Skin epidermis (tissue), 12 donors: ENCODE measurements at regions not wholly inside any gene's neighbourhood (a gene's known extent, or its start where the extent isn't known, plus 50 kb on each side); places are given as distances from the start of the nearest gene placed in this dataset.

Experiments
- H3K27ac ChIP-seq, 21 experiments: fragments of 200-600 bp; sonication (generic) in 11 of 21; one replicate each; pipeline ENCODE4 v1.5.0; 2020; ENCODE audit warnings: mild to moderate bottlenecking in 3 of 21, inconsistent platforms in 2 of 21, moderate library complexity in 2 of 21
- H3K4me3 ChIP-seq, 7 experiments: fragments of 200-600 bp; sonication (generic) in 2 of 7; one replicate each; pipeline ENCODE4 v1.5.0; 2020; ENCODE audit warnings: inconsistent platforms in 2 of 7, mild to moderate bottlenecking in 2 of 7, moderate library complexity in 1 of 7

DNA sequence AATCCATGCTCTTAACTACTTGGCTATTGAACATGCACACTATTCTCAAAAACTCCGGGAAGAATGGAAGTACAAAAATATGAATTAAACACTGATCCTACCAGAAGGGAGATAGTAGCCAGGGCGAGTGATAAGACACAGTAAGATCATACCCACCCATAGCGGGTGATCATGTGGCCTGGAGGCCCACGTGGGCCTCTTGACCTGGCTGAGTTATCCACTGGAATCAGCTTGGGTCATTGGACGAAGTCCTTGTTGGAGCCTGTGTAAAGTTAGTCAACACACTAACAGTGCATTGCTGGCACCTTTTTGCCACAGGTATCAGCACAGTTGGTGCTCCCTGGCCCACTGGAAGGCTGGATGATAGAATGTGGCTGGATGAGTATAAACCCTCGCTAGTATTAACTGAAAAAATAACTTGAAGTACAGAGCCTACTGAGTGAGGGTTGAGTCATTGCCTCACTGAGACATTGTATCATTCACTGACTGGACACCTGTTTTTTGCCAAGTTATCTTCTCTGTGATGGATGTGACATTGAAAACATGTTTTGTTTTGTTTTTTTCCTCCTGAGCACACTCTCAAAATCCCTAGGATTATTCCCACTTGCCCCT, 149.2 kb upstream of the FUT8 start:
- Histone ChIP-seq H3K4me3 (no peak overlapping the region), H3K27ac (no peak overlapping the region)

DNA sequence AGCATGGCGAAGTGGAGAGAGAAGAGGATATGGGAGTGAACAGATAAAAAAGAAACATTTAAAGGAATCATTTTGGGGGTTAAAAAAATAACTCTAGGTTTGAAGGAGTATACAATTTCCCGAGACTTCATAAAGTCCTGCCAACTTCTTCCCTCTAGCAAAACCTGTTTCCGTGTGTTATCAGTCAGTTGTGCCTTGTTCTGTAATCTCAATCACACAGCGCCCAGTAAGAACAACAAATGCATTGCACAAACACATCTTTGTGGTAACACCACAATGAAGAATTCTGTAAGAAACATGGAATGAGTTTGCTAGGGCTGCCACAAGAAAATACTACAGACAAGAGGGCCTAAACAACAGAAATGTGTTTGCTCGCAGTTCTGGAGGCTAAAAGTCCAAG, 144.7 kb upstream of the FUT8 start:
- Histone ChIP-seq H3K4me3 (no peak overlapping the region), H3K27ac (no peak overlapping the region)

DNA sequence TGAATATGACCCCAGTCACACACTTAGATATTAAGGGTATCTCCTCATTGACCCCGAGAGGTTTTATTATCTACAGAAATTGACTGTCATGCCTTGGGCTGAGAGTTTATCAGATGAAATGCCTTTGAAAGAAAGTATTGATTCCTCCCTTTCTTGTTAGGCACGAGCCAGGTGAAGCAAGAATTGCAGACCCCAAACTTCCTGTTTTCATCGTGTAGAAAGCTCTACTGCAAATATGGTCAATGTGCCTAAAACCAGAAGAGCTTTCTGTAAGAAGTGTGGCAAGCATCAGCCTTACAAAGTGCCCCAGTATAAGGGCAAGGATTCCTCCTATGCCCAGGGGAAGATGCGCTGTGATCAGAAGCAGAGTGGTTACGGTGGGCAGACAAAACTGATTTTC, 143.9 kb upstream of the FUT8 start:
- Histone ChIP-seq H3K4me3 (no peak overlapping the region), H3K27ac (no peak overlapping the region)

DNA sequence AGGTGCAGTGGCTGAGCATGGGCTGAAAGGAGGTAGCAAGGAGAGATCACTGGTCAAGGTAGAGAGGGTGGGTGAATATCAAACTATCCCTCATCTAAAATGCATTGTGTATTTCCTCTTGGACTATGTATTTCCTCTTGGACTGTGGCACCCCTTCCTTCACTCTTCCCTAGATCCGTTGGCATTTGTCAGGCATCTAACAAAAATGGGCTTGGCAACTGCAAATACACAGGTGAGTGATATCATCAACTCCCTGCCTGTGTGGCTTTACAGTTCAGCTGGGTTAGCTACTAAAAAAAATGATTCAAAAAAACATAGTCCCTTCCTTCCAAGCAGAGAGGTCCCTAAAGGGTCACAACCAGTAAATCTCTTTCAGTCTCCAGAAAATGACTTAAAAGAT, 142.8 kb upstream of the FUT8 start:
- no peak overlapping the region for H3K4me3 ChIP-seq
- no peak overlapping the region for H3K27ac ChIP-seq

DNA sequence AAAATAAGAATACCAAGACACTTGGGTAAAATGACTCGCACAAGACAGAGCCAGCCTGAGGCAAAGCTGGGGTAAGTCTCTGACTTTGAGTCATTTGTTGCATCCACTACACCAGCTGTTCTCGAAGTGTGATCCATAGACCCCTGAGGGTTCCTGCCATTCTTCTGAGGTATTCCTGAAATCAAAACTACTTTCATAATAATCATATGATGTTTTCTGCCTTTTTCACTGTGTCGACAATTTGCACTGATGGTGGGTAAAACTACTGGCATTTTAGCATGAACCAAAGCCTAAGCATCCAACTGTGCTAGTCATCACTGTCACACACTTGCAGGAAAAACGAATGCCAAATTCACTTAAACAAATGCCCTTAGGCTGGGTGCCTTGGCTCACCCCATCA, 135.5 kb upstream of the FUT8 start:
- Histone ChIP-seq H3K27ac (no peak overlapping the region), H3K4me3 (no peak overlapping the region)

DNA sequence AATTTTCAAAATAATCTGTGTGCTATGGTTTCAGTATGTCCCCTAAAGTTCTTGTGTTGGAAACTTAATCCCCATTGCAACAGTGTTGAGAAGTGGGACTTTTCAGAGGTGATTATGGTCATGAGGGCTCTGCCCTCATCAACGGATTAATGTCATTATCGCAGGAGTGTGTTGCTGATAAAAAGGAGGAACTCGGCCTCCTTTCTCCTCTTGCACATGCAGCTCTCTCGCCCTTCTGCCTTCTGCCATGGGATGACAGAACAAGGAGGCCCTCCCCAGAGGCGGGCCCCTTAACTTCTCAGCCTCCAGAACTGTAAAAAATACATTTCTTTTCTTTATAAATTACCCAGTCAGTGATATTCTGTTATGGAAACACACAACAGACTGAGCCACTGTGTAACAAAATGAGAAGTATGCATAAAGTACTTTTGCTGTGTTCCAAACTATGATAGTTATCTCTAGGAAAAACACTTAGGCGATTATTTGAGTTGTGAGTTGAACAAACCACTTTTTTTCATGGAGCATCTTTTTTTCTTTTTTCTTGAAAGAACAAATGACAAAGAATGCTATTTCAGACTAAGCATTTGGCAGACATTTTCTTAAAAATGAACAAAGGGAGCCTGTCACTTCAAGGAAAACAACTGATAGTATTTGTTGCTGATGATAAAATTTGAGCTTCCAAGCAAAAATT, 134.8 kb upstream of the FUT8 start:
- H3K27ac ChIP-seq: no peak overlapping the region
- no peak overlapping the region for H3K4me3 ChIP-seq

DNA sequence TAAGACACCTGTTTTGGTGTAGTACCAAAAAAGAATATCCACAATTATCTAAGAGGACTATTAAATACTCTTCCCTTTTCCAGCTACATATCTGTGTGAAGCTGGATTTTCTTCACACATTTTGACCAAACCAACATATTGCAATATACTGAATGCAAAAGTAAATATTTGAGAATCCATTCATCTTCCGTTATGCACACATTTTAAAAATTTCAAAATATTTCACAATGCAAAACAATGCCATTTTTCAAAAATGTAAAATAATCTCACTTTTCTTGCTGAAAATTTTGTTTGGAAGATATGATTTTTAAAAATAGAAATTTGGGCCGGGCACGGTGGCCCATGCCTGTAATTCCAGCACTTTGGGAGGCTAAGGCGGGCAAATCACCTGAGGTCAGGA, 133.9 kb upstream of the FUT8 start:
- no peak overlapping the region for H3K4me3 ChIP-seq
- no peak overlapping the region for H3K27ac ChIP-seq

DNA sequence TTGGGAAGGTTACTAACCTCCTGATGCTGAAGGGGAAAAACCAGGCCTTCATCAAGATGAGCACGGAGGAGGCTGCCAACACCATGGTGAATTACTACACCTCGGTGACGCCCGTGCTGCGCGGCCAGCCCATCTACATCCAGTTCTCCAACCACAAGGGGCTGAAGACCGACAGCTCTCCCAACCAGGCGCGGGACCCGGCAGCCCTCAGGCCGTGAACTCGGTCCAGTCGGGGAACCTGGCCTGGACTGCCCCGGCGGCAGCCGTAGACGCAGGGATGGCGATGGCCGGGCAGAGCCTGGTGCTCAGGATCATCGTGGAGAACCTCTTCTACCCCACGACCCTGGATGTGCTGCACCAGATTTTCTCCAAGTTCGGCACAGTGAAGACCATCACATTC, 133.0 kb upstream of the FUT8 start:
- Histone ChIP-seq H3K27ac (no peak overlapping the region), H3K4me3 (no peak overlapping the region)

DNA sequence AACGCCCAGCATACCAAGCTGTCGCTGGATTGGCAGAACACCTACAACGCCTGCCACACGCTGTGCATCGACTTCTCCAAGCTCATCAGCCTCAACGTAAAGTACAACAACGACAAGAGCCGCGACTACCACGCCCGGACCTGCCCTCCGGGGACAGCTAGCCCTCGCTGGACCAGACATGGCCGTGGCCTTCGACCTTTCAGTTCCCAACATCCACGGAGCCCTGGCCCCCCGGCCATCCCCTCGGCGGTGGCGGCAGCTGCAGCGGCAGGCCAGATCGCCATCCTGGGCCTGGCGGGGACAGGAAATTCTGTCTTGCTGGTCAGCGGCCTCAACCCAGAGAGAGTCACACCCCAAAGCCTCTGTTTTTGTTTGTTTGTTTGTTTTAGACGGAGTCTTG, 132.6 kb upstream of the FUT8 start:
- no peak overlapping the region for H3K4me3 ChIP-seq
- no peak overlapping the region for H3K27ac ChIP-seq

DNA sequence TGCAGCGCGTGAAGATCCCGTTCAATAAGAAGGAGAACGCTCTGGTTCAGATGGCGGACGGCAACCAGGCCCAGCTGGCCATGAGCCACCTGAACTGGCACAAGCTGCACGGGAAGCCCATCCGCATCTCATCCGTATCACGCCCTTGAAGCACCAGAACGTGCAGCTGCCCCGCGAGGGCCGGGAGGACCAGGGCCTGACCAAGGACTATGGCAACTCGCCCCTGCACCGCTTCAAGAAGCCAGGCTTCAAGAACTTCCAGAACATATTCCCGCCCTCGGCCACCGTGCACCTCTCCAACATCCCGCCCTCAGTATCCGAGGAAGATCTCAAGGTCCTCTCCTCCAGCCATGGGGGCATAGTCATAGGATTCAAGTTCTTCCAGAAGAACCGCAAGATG, 131.9 kb upstream of the FUT8 start:
- Histone ChIP-seq H3K4me3 (no peak overlapping the region), H3K27ac (no peak overlapping the region)

DNA sequence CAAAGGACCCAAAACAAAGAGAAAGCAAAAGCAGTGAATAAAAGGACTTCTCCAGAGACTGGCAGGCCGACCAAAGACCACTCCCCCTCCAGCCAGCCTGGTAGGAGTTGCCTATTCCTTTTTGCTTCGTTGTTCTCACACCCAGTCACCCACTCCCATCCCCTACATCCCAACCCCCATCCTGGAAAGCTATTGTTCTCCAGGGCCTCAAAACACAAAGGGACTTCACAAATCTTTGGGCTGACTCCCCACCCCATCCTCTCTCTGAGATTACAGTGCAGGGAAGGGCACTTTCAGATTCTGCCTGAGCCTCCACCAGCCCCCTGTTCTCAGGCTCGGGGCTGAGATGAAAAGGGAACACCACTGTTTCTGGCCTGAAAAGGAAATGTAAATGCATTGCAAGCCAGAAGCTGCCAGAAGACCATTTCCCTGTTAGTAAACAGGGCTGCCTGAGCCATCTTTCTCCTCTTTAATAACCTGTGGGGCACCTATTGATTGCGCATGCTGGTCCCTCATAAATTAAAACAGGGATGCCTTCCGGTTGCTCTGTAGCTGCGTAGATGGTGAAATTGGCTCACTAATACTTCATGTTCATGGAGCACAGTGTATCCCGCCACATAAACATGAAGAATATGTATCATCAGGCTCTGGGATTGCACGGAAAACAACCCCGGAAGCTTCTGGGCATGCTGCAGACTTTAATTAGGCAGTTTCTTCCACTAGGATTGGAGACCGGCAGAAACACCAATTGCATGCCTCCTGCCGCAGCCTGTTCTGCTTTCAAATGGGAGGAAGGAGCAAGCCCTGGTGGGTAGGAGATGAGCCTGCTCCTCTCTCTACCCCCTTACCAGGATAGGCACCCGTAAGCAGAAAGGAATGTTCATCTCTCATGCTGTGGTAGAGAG, 130.3 kb upstream of the FUT8 start:
- H3K27ac ChIP-seq: peak overlapping the region in 14 of 21 experiments; percentile 18 to 84 (median 69)
- H3K4me3 ChIP-seq: peak overlapping the region in 1 of 7 experiments; percentile 5

DNA sequence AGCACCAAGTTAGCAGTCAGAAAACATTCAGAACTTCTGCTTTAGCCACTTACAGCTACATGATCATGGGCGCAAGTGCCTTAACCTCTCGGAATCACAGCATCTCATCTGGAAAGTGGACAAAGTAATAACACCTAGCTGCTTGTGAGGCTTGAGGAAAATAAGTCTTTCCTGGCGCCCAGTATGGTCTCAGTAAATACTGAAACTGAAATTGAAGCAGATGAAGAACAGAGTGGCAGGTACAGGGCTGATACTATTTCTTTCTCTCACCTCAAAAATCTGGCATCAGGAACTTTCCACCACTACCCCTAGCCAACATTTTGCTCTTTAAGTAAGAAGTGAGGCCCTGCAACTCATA, 129.7 kb upstream of the FUT8 start:
- Histone ChIP-seq H3K4me3 (peak overlapping the region in 1 of 7 experiments; percentile 5), H3K27ac (peak overlapping the region in 13 of 21 experiments; percentile 18 to 84 (median 70))

DNA sequence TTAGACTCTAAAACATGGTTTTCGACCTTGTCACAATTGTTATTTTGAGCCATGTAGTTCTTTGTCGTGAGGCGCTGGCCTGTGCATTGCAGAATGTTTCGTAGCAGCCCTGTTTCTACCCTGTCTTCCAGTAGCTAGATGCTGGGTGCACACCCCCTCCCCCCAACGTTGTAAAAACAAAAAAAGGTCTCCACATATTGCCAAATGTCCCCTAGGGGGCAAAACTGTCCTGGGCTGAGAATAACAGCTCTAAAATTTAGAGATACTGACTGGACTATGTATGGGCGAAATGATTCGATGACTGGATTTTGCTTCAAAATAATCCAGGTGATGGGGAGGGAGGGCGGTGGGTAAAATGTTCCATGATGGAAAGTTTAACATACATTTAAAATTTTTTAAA, 126.1 kb upstream of the FUT8 start:
- H3K4me3 ChIP-seq: no peak overlapping the region
- peak overlapping the region in 2 of 21 experiments; percentile 86 to 88 for H3K27ac ChIP-seq

DNA sequence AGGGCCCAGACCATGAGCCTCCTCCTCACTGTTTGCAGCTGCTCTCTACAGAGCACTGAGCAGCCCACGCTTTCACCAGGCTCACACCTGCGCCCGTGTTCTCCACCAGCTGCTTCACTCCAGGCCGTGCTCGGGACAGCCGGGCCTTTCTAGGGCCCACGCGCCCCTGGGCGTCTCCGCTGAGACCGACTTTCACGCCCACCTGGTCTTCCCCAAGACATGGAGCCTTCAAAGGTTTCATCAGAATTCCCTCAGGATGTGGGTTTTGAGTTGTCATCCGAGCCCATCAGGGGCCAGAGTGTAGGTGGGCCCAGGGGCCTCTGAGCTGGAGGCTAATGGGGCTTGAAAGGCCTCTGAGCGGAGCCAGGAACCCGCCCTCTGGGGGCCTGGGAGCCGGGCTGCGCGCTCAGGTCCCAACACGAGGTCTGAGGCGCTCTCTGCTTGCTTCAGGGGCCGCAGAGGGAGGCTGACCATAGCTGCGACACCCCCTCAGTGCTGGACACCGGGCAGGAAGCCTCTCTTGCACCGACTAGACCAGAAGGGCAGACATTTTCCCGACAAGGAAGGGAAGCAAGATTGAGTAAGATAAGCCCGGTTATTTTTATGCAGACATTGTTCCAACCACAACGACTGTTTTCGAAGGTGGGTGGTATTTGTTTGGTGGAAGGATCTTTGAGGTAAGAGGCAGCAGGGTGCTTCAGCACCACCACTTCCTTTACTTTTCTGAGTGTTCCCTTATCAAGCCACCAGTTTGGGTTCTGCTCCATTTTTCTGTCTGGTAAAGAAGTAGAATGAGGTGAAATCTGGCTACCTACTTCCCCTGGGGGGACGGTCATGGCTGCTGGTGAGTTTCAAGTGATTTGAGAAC, 125.0 kb upstream of the FUT8 start:
- Histone ChIP-seq H3K4me3 (no peak overlapping the region), H3K27ac (peak overlapping the region in 13 of 21 experiments; percentile 29 to 88 (median 66))

DNA sequence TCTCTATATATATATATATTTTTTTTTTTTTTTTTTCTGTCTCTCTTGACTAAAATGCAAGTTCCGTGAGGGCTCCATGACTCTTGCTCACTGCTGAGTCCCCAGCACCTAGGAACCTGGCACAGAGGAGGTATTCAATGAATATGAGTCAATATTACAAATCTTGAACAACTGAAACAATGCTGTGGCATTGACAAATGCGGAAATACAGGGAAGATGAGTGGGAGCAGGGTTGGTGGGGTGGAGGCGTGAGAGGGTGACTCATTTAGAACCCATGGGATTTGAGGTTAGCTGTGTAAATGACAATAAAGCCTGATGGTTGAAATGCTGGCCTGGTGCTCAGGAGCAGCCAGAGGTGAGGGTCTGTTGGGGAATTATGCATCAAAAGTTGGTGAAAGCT, 121.7 kb upstream of the FUT8 start:
- H3K27ac ChIP-seq: peak overlapping the region in 1 of 21 experiments; percentile 63
- no peak overlapping the region for H3K4me3 ChIP-seq

DNA sequence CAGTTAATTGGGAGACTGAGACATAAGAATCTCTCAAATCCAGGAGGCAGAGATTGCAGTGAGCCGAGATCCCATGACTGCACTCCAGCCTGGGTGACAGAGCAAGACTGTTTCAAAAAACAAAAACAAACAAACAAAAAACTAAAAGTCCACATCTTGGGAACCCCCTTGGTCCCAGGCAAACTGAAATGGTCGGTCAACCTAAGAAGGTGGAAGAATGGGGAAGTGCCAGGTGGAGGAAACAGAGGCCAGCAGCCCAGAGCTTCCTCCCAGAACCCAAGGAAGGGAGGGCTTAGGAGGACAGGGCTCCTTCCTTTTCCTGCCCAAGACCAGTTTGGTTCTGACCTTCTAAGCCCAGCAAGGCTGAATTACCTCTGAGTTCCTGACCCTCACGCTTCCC, 121.0 kb upstream of the FUT8 start:
- H3K27ac ChIP-seq: peak overlapping the region in 4 of 21 experiments; percentile 18 to 63 (median 31)
- no peak overlapping the region for H3K4me3 ChIP-seq

DNA sequence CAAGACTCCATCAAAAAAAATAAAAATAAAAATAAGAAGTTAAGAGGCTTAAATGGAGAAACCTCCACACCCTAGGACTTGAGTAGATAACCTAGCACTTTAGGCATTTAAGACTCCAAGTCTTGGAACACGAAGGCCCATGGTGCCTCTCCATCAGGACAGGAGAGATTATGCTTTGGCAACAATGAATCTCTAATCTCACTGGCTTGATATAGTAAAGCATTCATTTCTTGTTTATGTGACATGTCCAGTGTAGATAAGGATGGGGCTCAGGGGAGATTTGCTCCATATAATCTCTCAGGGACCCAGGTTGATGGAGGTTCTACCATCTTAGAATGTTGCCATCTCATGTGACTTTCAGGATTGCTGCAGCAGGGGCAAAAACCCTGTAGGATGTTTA, 117.7 kb upstream of the FUT8 start:
- no peak overlapping the region for H3K27ac ChIP-seq
- H3K4me3 ChIP-seq: no peak overlapping the region

DNA sequence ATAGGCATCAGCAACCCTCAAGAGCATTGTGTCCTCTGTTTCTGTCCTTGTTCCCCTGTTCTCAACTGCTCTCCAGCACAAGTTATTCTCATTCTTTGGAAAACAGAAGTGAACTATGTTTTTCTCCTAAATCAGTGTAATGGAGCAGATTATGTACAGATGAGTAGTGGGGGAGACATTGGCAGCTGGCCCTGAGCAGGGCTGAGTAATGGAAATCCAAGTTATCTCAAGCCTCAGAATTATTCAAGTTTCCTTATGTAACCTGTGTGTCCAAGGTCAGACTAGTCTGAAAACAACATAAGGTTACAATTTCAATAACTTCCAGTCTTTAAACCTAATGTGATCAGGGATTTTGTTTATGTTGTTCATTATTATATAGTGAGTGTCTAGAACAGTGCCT, 116.1 kb upstream of the FUT8 start:
- no peak overlapping the region for H3K27ac ChIP-seq
- H3K4me3 ChIP-seq: no peak overlapping the region

DNA sequence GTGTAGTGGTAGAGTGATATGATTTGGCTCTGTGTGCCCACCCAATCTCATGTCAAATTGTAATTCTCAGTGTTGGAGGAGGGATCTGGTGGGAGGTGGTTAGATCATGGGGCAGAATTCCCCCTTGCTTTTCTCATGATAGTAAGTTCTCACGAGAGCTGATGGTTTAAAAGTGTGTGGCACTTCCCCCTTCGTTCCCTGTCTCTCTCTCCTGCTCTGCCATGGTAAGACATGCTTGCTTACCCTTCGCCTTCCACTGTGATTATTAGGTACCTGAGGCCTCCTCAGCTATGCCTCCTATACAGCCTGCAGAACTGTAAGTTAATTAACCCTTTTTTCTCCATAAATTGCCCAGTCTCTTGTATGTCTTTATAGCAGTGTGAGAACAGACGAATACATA, 115.7 kb upstream of the FUT8 start:
- Histone ChIP-seq H3K4me3 (no peak overlapping the region), H3K27ac (no peak overlapping the region)

DNA sequence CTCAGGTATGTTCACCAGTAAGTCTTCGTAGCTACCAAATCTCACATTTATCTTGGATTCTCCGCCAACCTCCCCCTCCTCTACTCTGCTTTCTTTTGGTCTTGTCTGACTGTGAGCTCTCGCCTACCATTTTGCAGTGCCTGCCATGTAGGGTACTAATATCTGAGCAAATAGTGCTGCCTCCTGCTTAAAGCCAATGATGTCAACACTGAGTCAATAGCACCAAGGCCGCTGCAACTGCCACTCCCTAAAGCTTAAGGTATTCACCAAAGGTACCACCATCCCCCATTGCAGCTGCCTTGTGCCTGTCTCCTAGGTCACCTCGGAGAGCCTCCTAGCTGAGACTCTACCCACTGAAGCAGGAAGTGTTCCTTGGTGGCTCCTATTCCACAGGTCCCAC, 114.8 kb upstream of the FUT8 start:
- Histone ChIP-seq H3K4me3 (no peak overlapping the region), H3K27ac (no peak overlapping the region)
